WTC11 (cell line): ENCODE measurements at regions not wholly inside any gene's neighbourhood (a gene's known extent, or its start where the extent isn't known, plus 50 kb on each side); places are given as distances from the start of the nearest gene placed in this dataset.

Source experiments
- ATAC-seq: fragments of 200-7000 bp; cut with Tn5 transposase; 2 replicates; pipeline ENCODE4 v1.10.0; 2021; ENCODE audit warnings: mild to moderate bottlenecking, moderate library complexity
- CTCF ChIA-PET: fragments of 300-600 bp; sonication (Branson Sonifier 250); formaldehyde crosslinking; loops from one replicate; lab custom pipeline; 2021; ENCODE audit warnings: antibody characterized with exemption; lab: Charles Lee
- POLR2A ChIA-PET: fragments of 350-600 bp; sonication (Branson Sonifier 250); formaldehyde crosslinking; loops from one replicate; lab custom pipeline; 2021; ENCODE audit warnings: antibody characterized with exemption; lab: Charles Lee
- DNase-seq: peaks from one replicate; pipeline ENCODE4 v3.0.0; 2021; ENCODE audit warnings: low spot score
- H3K27ac Mint-ChIP-seq: 2 replicates; pipeline ENCODE4 v1.8.0; 2021; ENCODE audit warnings: mixed read lengths
- H3K27me3 Mint-ChIP-seq: 2 replicates; pipeline ENCODE4 v1.8.0; 2021; ENCODE audit warnings: low read depth, mild to moderate bottlenecking, moderate library complexity, mixed read lengths
- H3K36me3 Mint-ChIP-seq: 2 replicates; pipeline ENCODE4 v1.8.0; 2021; ENCODE audit warnings: mixed read lengths
- H3K4me1 Mint-ChIP-seq: 2 replicates; pipeline ENCODE4 v1.8.0; 2022; ENCODE audit warnings: mixed read lengths
- H3K4me3 Mint-ChIP-seq: 2 replicates; pipeline ENCODE4 v1.8.0; 2021; ENCODE audit warnings: mild to moderate bottlenecking, moderate library complexity, mixed read lengths
- H3K9me3 Mint-ChIP-seq: 2 replicates; pipeline ENCODE4 v1.8.0; 2021; ENCODE audit warnings: mixed read lengths
- GABPB1 ChIP-seq: sonication (generic); formaldehyde crosslinking; IDR thresholded peaks from 2 replicates; pipeline ENCODE4 v1.8.1; 2023; ENCODE audit warnings: mild to moderate bottlenecking, missing genetic modification reagents
- IRF2 ChIP-seq: sonication (generic); formaldehyde crosslinking; IDR thresholded peaks from 2 replicates; pipeline ENCODE4 v1.8.0; 2022; ENCODE audit warnings: low read depth, missing genetic modification reagents, borderline replicate concordance
- MYBL2 ChIP-seq: sonication (generic); formaldehyde crosslinking; IDR thresholded peaks from 2 replicates; pipeline ENCODE4 v1.8.1; 2023; ENCODE audit warnings: mild to moderate bottlenecking, moderate library complexity, missing genetic modification reagents
- NR1H2 ChIP-seq: sonication (generic); formaldehyde crosslinking; IDR thresholded peaks from 2 replicates; pipeline ENCODE4 v1.9.0; 2021; ENCODE audit warnings: mild to moderate bottlenecking, moderate library complexity, missing genetic modification reagents
- TEAD4 ChIP-seq: sonication (generic); formaldehyde crosslinking; IDR thresholded peaks from 2 replicates; pipeline ENCODE4 v1.8.0; 2022; ENCODE audit warnings: mild to moderate bottlenecking, missing genetic modification reagents
- ZBTB21 ChIP-seq: sonication (generic); formaldehyde crosslinking; IDR thresholded peaks from 2 replicates; pipeline ENCODE4 v1.8.1; 2023; ENCODE audit warnings: mild to moderate bottlenecking, missing genetic modification reagents, borderline replicate concordance
- ZNF138 ChIP-seq: sonication (generic); formaldehyde crosslinking; conservative IDR thresholded peaks from 2 replicates; pipeline ENCODE4 v1.8.1; 2022; ENCODE audit warnings: mild to moderate bottlenecking, moderate library complexity, missing genetic modification reagents
- ZNF232 ChIP-seq: sonication (generic); formaldehyde crosslinking; IDR thresholded peaks from 2 replicates; pipeline ENCODE4 v1.8.0; 2022; ENCODE audit warnings: mild to moderate bottlenecking, missing genetic modification reagents
- ZNF263 ChIP-seq: sonication (generic); formaldehyde crosslinking; IDR thresholded peaks from 2 replicates; pipeline ENCODE4 v1.8.1; 2022; ENCODE audit warnings: low read depth, mild to moderate bottlenecking, moderate library complexity, missing genetic modification reagents
- ZNF416 ChIP-seq: fragments of 250-450 bp; sonication (Bioruptor Pico); IDR thresholded peaks from 2 replicates; pipeline ENCODE4 v1.9.0; 2021; ENCODE audit warnings: mild to moderate bottlenecking, inconsistent platforms
- TF ChIP-seq, protein P1 (sequence below): fragments of 250-450 bp; sonication (Bioruptor Pico); IDR thresholded peaks from 2 replicates; pipeline ENCODE4 v1.9.0; 2021; ENCODE audit warnings: mild to moderate bottlenecking
- TF ChIP-seq, protein P2 (sequence below): fragments of 250-450 bp; sonication (Bioruptor Pico); IDR thresholded peaks from 2 replicates; pipeline ENCODE4 v1.9.0; 2021; ENCODE audit warnings: mild to moderate bottlenecking
- TF ChIP-seq, protein P3 (sequence below): fragments of 250-450 bp; sonication (Bioruptor Pico); IDR thresholded peaks from 2 replicates; pipeline ENCODE4 v1.8.0; 2021; ENCODE audit warnings: mild to moderate bottlenecking
- TF ChIP-seq, protein P4 (sequence below): sonication (generic); formaldehyde crosslinking; IDR thresholded peaks from 2 replicates; pipeline ENCODE4 v1.8.0; 2022; ENCODE audit warnings: missing genetic modification reagents
- TF ChIP-seq, protein P5 (sequence below): sonication (generic); formaldehyde crosslinking; IDR thresholded peaks from 2 replicates; pipeline ENCODE4 v1.8.1; 2023; ENCODE audit warnings: mild to moderate bottlenecking, missing genetic modification reagents
- TF ChIP-seq, protein P6 (sequence below): fragments of 250-450 bp; sonication (Bioruptor Pico); IDR thresholded peaks from 2 replicates; pipeline ENCODE4 v1.9.0; 2021; ENCODE audit warnings: moderate library complexity, mild to moderate bottlenecking, inconsistent platforms, borderline replicate concordance
- TF ChIP-seq, protein P7 (sequence below): sonication (generic); formaldehyde crosslinking; IDR thresholded peaks from 2 replicates; pipeline ENCODE4 v1.8.1; 2022; ENCODE audit warnings: low read depth, mild to moderate bottlenecking, moderate library complexity, missing genetic modification reagents, borderline replicate concordance
- TF ChIP-seq, protein P8 (sequence below): sonication (generic); formaldehyde crosslinking; IDR thresholded peaks from 2 replicates; pipeline ENCODE4 v1.8.1; 2022; ENCODE audit warnings: mild to moderate bottlenecking, missing genetic modification reagents, moderate library complexity, borderline replicate concordance
- TF ChIP-seq, protein P9 (sequence below): sonication (generic); formaldehyde crosslinking; IDR thresholded peaks from 2 replicates; pipeline ENCODE4 v1.8.1; 2023; ENCODE audit warnings: mild to moderate bottlenecking, moderate library complexity, missing genetic modification reagents

DNA sequence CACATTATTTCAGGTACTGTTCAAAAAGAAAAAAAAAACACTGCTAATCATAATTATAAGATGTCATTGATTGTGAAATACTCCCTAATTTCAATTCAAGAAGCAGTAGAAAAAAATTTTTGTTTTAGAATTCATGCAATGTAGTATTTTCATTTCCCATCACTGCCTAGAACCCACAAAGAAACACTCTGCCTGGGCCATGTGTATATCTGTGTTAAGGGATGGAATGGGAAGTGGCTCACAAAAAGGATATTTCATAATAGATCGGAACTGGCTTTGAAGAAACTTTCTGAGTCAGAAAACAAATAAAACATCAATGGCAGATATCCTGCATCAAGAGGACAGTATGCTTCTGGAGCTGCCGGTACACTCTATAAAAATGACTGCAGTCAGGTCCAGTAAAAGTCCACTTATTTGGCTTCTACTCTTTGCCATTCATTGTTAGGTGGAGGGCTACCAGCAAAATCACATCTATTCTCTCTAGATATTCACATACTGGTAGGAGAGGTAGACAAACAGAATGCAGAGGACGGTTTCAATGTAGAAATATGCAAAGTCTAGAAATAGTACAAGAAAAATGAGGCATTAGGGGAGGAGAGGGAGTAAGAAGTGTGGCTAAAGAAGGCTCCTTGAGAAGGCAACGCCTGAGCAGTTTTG, 135.0 kb upstream of the TNFAIP3 start:
- Mint-ChIP-seq H3K4me1 (no peaks in the 10 kb centered on the region), H3K4me3 (no peak overlapping the region), H3K27ac (no peak overlapping the region), H3K36me3 (no peaks in the 10 kb centered on the region), H3K9me3 (no peaks in the 10 kb centered on the region), H3K27me3 (no peaks in the 10 kb centered on the region)
- ChIA-PET CTCF (interaction anchor here (0.9 kb wide), 1 partner anchor 24 kb away, joined by 4 read pairs; no protein-coding TSS in a partner anchor), POLR2A (no interaction called here)
- TF ChIP-seq NR1H2, result no peak
- peak; percentile 82 for TF ChIP-seq GABPB1 (CRISPR knock-in tag)
- DNase-seq, result no peak
- no peak for ATAC-seq

DNA sequence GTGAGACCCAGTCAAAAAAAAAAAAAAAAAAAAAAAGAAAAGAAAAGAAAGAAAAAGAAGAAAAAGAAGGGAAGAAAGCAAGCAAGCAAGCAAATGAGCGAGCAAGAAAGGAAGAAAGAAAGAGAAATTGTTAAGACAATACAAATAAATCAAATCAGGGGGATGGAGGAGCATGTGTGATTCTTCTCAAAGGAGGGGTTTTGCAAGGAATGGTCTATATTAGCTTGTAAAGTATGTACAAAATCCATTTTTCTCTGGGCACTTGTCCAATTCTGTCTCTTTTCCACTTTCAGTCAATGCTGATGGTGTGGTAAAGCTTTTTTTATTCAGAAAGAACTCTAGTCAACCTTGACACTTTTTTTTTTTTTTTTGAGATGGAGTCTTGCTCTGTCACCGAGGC, 133.7 kb upstream of the TNFAIP3 start:
- Mint-ChIP-seq H3K27ac (no peak overlapping the region), H3K9me3 (no peaks in the 10 kb centered on the region), H3K27me3 (no peaks in the 10 kb centered on the region), H3K36me3 (no peaks in the 10 kb centered on the region), H3K4me1 (no peaks in the 10 kb centered on the region), H3K4me3 (no peak overlapping the region)
- POLR2A ChIA-PET, result no interaction called here
- DNase-seq (no peak), ATAC-seq (no peak)
- CTCF ChIA-PET, result interaction anchor here (0.7 to 0.9 kb wide), 3 partner anchors 25 to 1089 kb away, joined by 3 to 4 read pairs (median 4); no protein-coding TSS in a partner anchor
- TF ChIP-seq, protein P1, sequence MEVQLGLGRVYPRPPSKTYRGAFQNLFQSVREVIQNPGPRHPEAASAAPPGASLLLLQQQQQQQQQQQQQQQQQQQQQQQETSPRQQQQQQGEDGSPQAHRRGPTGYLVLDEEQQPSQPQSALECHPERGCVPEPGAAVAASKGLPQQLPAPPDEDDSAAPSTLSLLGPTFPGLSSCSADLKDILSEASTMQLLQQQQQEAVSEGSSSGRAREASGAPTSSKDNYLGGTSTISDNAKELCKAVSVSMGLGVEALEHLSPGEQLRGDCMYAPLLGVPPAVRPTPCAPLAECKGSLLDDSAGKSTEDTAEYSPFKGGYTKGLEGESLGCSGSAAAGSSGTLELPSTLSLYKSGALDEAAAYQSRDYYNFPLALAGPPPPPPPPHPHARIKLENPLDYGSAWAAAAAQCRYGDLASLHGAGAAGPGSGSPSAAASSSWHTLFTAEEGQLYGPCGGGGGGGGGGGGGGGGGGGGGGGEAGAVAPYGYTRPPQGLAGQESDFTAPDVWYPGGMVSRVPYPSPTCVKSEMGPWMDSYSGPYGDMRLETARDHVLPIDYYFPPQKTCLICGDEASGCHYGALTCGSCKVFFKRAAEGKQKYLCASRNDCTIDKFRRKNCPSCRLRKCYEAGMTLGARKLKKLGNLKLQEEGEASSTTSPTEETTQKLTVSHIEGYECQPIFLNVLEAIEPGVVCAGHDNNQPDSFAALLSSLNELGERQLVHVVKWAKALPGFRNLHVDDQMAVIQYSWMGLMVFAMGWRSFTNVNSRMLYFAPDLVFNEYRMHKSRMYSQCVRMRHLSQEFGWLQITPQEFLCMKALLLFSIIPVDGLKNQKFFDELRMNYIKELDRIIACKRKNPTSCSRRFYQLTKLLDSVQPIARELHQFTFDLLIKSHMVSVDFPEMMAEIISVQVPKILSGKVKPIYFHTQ (CRISPR knock-in tag), result no peak
- TF ChIP-seq, protein P2, sequence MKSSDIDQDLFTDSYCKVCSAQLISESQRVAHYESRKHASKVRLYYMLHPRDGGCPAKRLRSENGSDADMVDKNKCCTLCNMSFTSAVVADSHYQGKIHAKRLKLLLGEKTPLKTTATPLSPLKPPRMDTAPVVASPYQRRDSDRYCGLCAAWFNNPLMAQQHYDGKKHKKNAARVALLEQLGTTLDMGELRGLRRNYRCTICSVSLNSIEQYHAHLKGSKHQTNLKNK (CRISPR knock-in tag), result no peak
- TF ChIP-seq ZBTB21 (CRISPR knock-in tag) (no peak), ZNF232 (no peak), IRF2 (CRISPR knock-in tag) (no peak), ZNF263 (CRISPR knock-in tag) (no peak), MYBL2 (CRISPR knock-in tag) (no peak), TEAD4 (CRISPR knock-in tag) (no peak), ZNF138 (CRISPR knock-in tag) (no peak), ZNF416 (CRISPR knock-in tag) (no peak)
- TF ChIP-seq, protein P3, sequence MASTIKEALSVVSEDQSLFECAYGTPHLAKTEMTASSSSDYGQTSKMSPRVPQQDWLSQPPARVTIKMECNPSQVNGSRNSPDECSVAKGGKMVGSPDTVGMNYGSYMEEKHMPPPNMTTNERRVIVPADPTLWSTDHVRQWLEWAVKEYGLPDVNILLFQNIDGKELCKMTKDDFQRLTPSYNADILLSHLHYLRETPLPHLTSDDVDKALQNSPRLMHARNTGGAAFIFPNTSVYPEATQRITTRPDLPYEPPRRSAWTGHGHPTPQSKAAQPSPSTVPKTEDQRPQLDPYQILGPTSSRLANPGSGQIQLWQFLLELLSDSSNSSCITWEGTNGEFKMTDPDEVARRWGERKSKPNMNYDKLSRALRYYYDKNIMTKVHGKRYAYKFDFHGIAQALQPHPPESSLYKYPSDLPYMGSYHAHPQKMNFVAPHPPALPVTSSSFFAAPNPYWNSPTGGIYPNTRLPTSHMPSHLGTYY (CRISPR knock-in tag), result no peak
- TF ChIP-seq, protein P4, sequence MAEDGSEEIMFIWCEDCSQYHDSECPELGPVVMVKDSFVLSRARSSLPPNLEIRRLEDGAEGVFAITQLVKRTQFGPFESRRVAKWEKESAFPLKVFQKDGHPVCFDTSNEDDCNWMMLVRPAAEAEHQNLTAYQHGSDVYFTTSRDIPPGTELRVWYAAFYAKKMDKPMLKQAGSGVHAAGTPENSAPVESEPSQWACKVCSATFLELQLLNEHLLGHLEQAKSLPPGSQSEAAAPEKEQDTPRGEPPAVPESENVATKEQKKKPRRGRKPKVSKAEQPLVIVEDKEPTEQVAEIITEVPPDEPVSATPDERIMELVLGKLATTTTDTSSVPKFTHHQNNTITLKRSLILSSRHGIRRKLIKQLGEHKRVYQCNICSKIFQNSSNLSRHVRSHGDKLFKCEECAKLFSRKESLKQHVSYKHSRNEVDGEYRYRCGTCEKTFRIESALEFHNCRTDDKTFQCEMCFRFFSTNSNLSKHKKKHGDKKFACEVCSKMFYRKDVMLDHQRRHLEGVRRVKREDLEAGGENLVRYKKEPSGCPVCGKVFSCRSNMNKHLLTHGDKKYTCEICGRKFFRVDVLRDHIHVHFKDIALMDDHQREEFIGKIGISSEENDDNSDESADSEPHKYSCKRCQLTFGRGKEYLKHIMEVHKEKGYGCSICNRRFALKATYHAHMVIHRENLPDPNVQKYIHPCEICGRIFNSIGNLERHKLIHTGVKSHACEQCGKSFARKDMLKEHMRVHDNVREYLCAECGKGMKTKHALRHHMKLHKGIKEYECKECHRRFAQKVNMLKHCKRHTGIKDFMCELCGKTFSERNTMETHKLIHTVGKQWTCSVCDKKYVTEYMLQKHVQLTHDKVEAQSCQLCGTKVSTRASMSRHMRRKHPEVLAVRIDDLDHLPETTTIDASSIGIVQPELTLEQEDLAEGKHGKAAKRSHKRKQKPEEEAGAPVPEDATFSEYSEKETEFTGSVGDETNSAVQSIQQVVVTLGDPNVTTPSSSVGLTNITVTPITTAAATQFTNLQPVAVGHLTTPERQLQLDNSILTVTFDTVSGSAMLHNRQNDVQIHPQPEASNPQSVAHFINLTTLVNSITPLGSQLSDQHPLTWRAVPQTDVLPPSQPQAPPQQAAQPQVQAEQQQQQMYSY (CRISPR knock-in tag), result no peak
- TF ChIP-seq, protein P5, sequence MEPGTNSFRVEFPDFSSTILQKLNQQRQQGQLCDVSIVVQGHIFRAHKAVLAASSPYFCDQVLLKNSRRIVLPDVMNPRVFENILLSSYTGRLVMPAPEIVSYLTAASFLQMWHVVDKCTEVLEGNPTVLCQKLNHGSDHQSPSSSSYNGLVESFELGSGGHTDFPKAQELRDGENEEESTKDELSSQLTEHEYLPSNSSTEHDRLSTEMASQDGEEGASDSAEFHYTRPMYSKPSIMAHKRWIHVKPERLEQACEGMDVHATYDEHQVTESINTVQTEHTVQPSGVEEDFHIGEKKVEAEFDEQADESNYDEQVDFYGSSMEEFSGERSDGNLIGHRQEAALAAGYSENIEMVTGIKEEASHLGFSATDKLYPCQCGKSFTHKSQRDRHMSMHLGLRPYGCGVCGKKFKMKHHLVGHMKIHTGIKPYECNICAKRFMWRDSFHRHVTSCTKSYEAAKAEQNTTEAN (CRISPR knock-in tag), result no peak
- TF ChIP-seq, protein P6, sequence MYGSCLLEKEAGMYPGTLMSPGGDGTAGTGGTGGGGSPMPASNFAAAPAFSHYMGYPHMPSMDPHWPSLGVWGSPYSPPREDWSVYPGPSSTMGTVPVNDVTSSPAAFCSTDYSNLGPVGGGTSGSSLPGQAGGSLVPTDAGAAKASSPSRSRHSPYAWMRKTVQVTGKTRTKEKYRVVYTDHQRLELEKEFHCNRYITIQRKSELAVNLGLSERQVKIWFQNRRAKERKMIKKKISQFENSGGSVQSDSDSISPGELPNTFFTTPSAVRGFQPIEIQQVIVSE, result no peak
- TF ChIP-seq, protein P7, sequence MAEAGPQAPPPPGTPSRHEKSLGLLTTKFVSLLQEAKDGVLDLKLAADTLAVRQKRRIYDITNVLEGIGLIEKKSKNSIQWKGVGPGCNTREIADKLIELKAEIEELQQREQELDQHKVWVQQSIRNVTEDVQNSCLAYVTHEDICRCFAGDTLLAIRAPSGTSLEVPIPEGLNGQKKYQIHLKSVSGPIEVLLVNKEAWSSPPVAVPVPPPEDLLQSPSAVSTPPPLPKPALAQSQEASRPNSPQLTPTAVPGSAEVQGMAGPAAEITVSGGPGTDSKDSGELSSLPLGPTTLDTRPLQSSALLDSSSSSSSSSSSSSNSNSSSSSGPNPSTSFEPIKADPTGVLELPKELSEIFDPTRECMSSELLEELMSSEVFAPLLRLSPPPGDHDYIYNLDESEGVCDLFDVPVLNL (CRISPR knock-in tag), result no peak
- TF ChIP-seq, protein P8, sequence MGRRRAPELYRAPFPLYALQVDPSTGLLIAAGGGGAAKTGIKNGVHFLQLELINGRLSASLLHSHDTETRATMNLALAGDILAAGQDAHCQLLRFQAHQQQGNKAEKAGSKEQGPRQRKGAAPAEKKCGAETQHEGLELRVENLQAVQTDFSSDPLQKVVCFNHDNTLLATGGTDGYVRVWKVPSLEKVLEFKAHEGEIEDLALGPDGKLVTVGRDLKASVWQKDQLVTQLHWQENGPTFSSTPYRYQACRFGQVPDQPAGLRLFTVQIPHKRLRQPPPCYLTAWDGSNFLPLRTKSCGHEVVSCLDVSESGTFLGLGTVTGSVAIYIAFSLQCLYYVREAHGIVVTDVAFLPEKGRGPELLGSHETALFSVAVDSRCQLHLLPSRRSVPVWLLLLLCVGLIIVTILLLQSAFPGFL (CRISPR knock-in tag), result no peak
- TF ChIP-seq, protein P9, sequence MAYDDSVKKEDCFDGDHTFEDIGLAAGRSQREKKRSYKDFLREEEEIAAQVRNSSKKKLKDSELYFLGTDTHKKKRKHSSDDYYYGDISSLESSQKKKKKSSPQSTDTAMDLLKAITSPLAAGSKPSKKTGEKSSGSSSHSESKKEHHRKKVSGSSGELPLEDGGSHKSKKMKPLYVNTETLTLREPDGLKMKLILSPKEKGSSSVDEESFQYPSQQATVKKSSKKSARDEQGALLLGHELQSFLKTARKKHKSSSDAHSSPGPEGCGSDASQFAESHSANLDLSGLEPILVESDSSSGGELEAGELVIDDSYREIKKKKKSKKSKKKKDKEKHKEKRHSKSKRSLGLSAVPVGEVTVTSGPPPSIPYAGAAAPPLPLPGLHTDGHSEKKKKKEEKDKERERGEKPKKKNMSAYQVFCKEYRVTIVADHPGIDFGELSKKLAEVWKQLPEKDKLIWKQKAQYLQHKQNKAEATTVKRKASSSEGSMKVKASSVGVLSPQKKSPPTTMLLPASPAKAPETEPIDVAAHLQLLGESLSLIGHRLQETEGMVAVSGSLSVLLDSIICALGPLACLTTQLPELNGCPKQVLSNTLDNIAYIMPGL, result no peak
